ENCODE measurements at regions not wholly inside any gene's neighbourhood (a gene's known extent, or its start where the extent isn't known, plus 50 kb on each side); places are given as distances from the start of the nearest gene placed in this dataset.

DNA sequence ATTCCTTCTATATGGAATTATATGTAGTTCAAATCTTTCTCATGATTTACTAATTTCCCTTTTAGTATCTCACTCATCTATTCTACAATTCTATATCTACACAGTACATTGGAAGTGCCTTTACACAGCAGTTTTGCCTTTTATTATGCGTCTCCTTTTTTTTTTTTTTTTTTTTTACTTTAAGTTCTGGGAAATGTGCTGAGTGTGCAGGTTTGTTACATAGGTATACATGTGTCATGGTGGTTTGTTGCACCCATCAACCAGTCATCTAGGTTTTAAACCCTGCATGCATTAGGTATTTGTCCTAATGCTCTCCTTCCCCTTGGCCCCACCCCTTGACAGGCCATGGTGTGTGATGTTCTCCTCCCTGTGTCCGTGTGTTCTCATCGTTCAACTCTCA lies 1150.1 kb upstream of the PRR20A start:
- Histone ChIP-seq H2AFZ (ENCODE audit: low read depth, low read length) (no peak overlapping the region), H3K36me3 (ENCODE audit: insufficient read depth, low read length) (no peaks in the 10 kb centered on the region), H3K27me3 (ENCODE audit: insufficient read depth, low read length) (no peaks in the 10 kb centered on the region), H3K4me1 (ENCODE audit: insufficient read depth, low read length) (no peaks in the 10 kb centered on the region), H3K27ac (ENCODE audit: low read depth, low read length) (no peak overlapping the region), H4K20me1 (ENCODE audit: insufficient read depth, low read length) (no peaks in the 10 kb centered on the region), H3K4me3 (ENCODE audit: insufficient read depth, low read depth, low read length) (no peak overlapping the region), H3K79me2 (ENCODE audit: insufficient read depth, low read length) (no peaks in the 10 kb centered on the region), H3K9me3 (ENCODE audit: insufficient read depth, low read depth, low read length) (peaks cover 2% of the 10 kb centered on the region), H3K4me2 (ENCODE audit: low read length) (no peak overlapping the region), H3K9ac (ENCODE audit: low read length) (no peak overlapping the region)
- no peaks in the 10 kb centered on the region for H3K36me3 Mint-ChIP-seq (ENCODE audit: low read depth, unreplicated experiment)
- no peaks in the 10 kb centered on the region for H3K9me3 Mint-ChIP-seq (ENCODE audit: unreplicated experiment)
- no peaks in the 10 kb centered on the region for H3K4me1 Mint-ChIP-seq (ENCODE audit: low read depth, unreplicated experiment)
- H3K27ac Mint-ChIP-seq (ENCODE audit: unreplicated experiment) = no peak overlapping the region
- H3K27me3 Mint-ChIP-seq (ENCODE audit: low read depth, unreplicated experiment) = no peaks in the 10 kb centered on the region
- FAIRE-seq = no peak
- H3K4me3 Mint-ChIP-seq (ENCODE audit: unreplicated experiment) = no peak overlapping the region
- TF ChIP-seq EZH2 (IDR thresholded peaks at IDR 0.05; ENCODE audit: insufficient read depth, low read length) (no peak), CTCF (IDR thresholded peaks at IDR 0.05; ENCODE audit: insufficient read depth, low read depth, low read length) (no peak)
- no peak for DNase-seq (ENCODE audit: low read depth)

GRCh38 chr13:55991666-55992065 lies 1149.1 kb upstream of the PRR20A start:
- H3K27me3 ChIP-seq (ENCODE audit: insufficient read depth, low read length) = no peaks in the 10 kb centered on the region

More at GRCh38 chr13:55991666-55992065, 1149.1 kb upstream of the PRR20A start:
- Histone ChIP-seq H3K4me1 (ENCODE audit: insufficient read depth, low read length) (no peaks in the 10 kb centered on the region), H2AFZ (ENCODE audit: low read depth, low read length) (no peak overlapping the region), H4K20me1 (ENCODE audit: insufficient read depth, low read length) (no peaks in the 10 kb centered on the region), H3K9ac (ENCODE audit: low read length) (no peak overlapping the region), H3K36me3 (ENCODE audit: insufficient read depth, low read length) (no peaks in the 10 kb centered on the region), H3K27ac (ENCODE audit: low read depth, low read length) (no peak overlapping the region), H3K4me3 (ENCODE audit: insufficient read depth, low read depth, low read length) (no peak overlapping the region), H3K4me2 (ENCODE audit: low read length) (no peak overlapping the region), H3K9me3 (ENCODE audit: insufficient read depth, low read depth, low read length) (peaks cover 2% of the 10 kb centered on the region), H3K79me2 (ENCODE audit: insufficient read depth, low read length) (no peaks in the 10 kb centered on the region)
- Mint-ChIP-seq H3K4me1 (ENCODE audit: low read depth, unreplicated experiment) (no peaks in the 10 kb centered on the region), H3K4me3 (ENCODE audit: unreplicated experiment) (no peak overlapping the region), H3K36me3 (ENCODE audit: low read depth, unreplicated experiment) (no peaks in the 10 kb centered on the region), H3K27me3 (ENCODE audit: low read depth, unreplicated experiment) (no peaks in the 10 kb centered on the region), H3K9me3 (ENCODE audit: unreplicated experiment) (no peaks in the 10 kb centered on the region), H3K27ac (ENCODE audit: unreplicated experiment) (no peak overlapping the region)
- DNase-seq (ENCODE audit: low read depth) (no peak), FAIRE-seq (no peak)
- TF ChIP-seq CTCF (IDR thresholded peaks at IDR 0.05; ENCODE audit: insufficient read depth, low read depth, low read length) = no peak
- TF ChIP-seq EZH2 (IDR thresholded peaks at IDR 0.05; ENCODE audit: insufficient read depth, low read length) = no peak

All from astrocyte (in vitro differentiated cells and primary cell).